DND-41 (cell line): ENCODE measurements at regions not wholly inside any gene's neighbourhood (a gene's known extent, or its start where the extent isn't known, plus 50 kb on each side); places are given as distances from the start of the nearest gene placed in this dataset.

ENCODE experiments used
- ATAC-seq: fragments of 200-7000 bp; cut with Tn5 transposase; 3 replicates; pipeline ENCODE4 v1.9.1; 2021; ENCODE audit warnings: low read depth; ENCODE audit not compliant: insufficient read depth
- DNase-seq: peaks from one replicate; pipeline ENCODE4 v3.0.0-alpha.2; 2020
- H2AFZ ChIP-seq: 2 replicates; pipeline ENCODE4 v1.6.0; 2012; ENCODE audit warnings: low read depth, low read length
- H3K27ac ChIP-seq: 2 replicates; pipeline ENCODE4 v1.5.1; 2012; ENCODE audit warnings: low read length, inconsistent platforms
- H3K27me3 ChIP-seq: fragments of 200-600 bp; sonication (generic); 2 replicates; pipeline ENCODE4 v1.6.0; 2012; ENCODE audit warnings: low read length, mild to moderate bottlenecking, inconsistent platforms; ENCODE audit not compliant: insufficient read depth, poor library complexity
- H3K36me3 ChIP-seq: 2 replicates; pipeline ENCODE4 v1.5.1; 2012; ENCODE audit warnings: low read length, inconsistent platforms; ENCODE audit not compliant: insufficient read depth
- H3K4me1 ChIP-seq: 2 replicates; pipeline ENCODE4 v1.5.1; 2012; ENCODE audit warnings: mild to moderate bottlenecking, low read length; ENCODE audit not compliant: insufficient read depth
- H3K4me2 ChIP-seq: 2 replicates; pipeline ENCODE4 v1.6.0; 2012; ENCODE audit warnings: mild to moderate bottlenecking, moderate library complexity, low read length, inconsistent platforms; ENCODE audit not compliant: insufficient read depth
- H3K4me3 ChIP-seq, 2 experiments: fragments of 200-600 bp in 1 of 2; shearing (Covaris generic) in 1 of 2; 2 replicates each; pipeline ENCODE4 v1.5.1; 2012 to 2016; ENCODE audit warnings: inconsistent platforms in 2 of 2, low read length in 2 of 2, mild to moderate bottlenecking in 2 of 2, low read depth in 1 of 2, moderate library complexity in 1 of 2
- H3K79me2 ChIP-seq: 2 replicates; pipeline ENCODE4 v1.6.0; 2012; ENCODE audit warnings: low read length, inconsistent platforms; ENCODE audit not compliant: insufficient read depth
- H3K9ac ChIP-seq: 2 replicates; pipeline ENCODE4 v1.6.0; 2012; ENCODE audit warnings: low read depth, mild to moderate bottlenecking, inconsistent platforms, low read length, moderate library complexity
- H3K9me3 ChIP-seq: 2 replicates; pipeline ENCODE4 v1.5.1; 2012; ENCODE audit warnings: low read length, moderate library complexity, mild to moderate bottlenecking, inconsistent platforms; ENCODE audit not compliant: insufficient read depth, severe bottlenecking
- H4K20me1 ChIP-seq: 2 replicates; pipeline ENCODE4 v1.6.0; 2012; ENCODE audit warnings: low read length; ENCODE audit not compliant: insufficient read depth
- CTCF ChIP-seq: IDR thresholded peaks from 2 replicates; pipeline ENCODE4 v1.5.1; 2012; ENCODE audit warnings: borderline replicate concordance, low read length, moderate library complexity, mild to moderate bottlenecking; ENCODE audit not compliant: poor library complexity, severe bottlenecking; ENCODE audit errors: extremely low read depth
- EZH2 ChIP-seq: IDR thresholded peaks from 3 replicates; pipeline ENCODE4 v1.6.1; 2012; ENCODE audit warnings: borderline replicate concordance, low read depth, mild to moderate bottlenecking, moderate library complexity, low read length, inconsistent platforms; ENCODE audit not compliant: severe bottlenecking

- no peaks in the 10 kb centered on the region for H3K79me2 ChIP-seq
- H3K27me3 ChIP-seq, result no peaks in the 10 kb centered on the region
- H2AFZ ChIP-seq, result no peak overlapping the region
- H3K9me3 ChIP-seq, result no peaks in the 10 kb centered on the region
- no peak overlapping the region for H3K4me3 ChIP-seq
- TF ChIP-seq EZH2, result no peak
- TF ChIP-seq CTCF, result no peak
- no peak overlapping the region for H3K27ac ChIP-seq
- H3K4me1 ChIP-seq, result no peaks in the 10 kb centered on the region
- ATAC-seq (no peak), DNase-seq (no peak)
- H4K20me1 ChIP-seq, result no peaks in the 10 kb centered on the region
- no peak overlapping the region for H3K4me2 ChIP-seq
- no peaks in the 10 kb centered on the region for H3K36me3 ChIP-seq
- no peak overlapping the region for H3K9ac ChIP-seq
Measured at GRCh38 chr10:25707976-25708671, 225.9 kb upstream of the MYO3A start.

GRCh38 chr10:25713894-25714240, 220.2 kb upstream of the MYO3A start:
- Histone ChIP-seq H3K9me3 (no peaks in the 10 kb centered on the region), H3K4me3 (no peak overlapping the region), H3K9ac (no peak overlapping the region), H3K4me2 (no peak overlapping the region), H3K27ac (no peak overlapping the region), H3K27me3 (no peaks in the 10 kb centered on the region), H3K4me1 (no peaks in the 10 kb centered on the region), H3K79me2 (no peaks in the 10 kb centered on the region), H4K20me1 (no peaks in the 10 kb centered on the region), H2AFZ (no peak overlapping the region), H3K36me3 (no peaks in the 10 kb centered on the region)
- no peak for DNase-seq
- TF ChIP-seq EZH2 (no peak), CTCF (no peak)
- ATAC-seq, result no peak

- TF ChIP-seq EZH2 (no peak), CTCF (no peak)
- no peaks in the 10 kb centered on the region for H3K79me2 ChIP-seq
- no peak overlapping the region for H3K4me2 ChIP-seq
- no peak overlapping the region for H2AFZ ChIP-seq
- no peak overlapping the region for H3K4me3 ChIP-seq
- H3K27me3 ChIP-seq, result no peaks in the 10 kb centered on the region
- H3K27ac ChIP-seq, result no peak overlapping the region
- no peaks in the 10 kb centered on the region for H3K9me3 ChIP-seq
- H3K9ac ChIP-seq, result no peak overlapping the region
- ATAC-seq (no peak), DNase-seq (no peak)
- no peaks in the 10 kb centered on the region for H3K4me1 ChIP-seq
- no peaks in the 10 kb centered on the region for H3K36me3 ChIP-seq
- no peaks in the 10 kb centered on the region for H4K20me1 ChIP-seq
Measured at GRCh38 chr10:25724241-25724640, 209.8 kb upstream of the MYO3A start.
